H54 (cell line): ENCODE measurements at regions not wholly inside any gene's neighbourhood (a gene's known extent, or its start where the extent isn't known, plus 50 kb on each side); places are given as distances from the start of the nearest gene placed in this dataset.

ENCODE experiments used
- DNase-seq: peaks from one replicate; pipeline ENCODE4 v3.0.0; 2011; ENCODE audit warnings: low spot score, mixed read lengths; ENCODE audit not compliant: insufficient read length
- FAIRE-seq: peaks from 3 replicates; lab custom pipeline; 2011; peaks lifted over from hg19 to GRCh38; lab: Jason Lieb, UNC
- POLR2A ChIP-seq: IDR thresholded peaks from 2 replicates; pipeline ENCODE4 v1.6.1; 2011; ENCODE audit warnings: low read depth, mild to moderate bottlenecking, low read length

DNA sequence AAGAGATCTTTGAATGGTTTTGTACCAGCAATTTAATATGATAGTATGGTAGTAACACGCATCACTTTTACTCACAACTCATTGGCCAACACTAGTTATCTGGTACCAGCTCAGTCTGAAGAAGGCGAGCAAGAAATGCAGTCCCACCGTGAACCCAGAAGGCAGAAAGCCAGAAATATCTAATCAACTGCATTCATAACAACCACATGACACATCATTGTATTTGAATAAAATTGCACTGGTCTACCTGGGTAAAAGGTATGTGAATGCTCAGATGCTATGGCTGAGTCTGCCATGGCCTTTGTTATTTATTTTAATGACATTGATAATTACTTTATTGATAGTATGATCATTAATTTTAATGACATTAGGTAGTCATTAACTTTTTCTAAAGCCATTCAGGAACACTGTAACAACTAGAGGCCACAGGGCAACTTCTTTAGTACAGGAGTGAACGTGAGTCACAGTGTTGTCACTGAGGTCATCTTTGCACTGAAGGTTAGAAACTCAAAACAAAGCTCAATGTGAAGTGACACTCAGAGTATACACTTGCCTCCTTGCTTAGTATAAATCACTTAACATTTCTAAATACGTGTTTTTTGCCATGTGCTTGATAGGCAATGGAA is 475.6 kb upstream of the TNP1 start:
- FAIRE-seq (peak; percentile 23), DNase-seq (no peak)
- no peak for TF ChIP-seq POLR2A

DNA sequence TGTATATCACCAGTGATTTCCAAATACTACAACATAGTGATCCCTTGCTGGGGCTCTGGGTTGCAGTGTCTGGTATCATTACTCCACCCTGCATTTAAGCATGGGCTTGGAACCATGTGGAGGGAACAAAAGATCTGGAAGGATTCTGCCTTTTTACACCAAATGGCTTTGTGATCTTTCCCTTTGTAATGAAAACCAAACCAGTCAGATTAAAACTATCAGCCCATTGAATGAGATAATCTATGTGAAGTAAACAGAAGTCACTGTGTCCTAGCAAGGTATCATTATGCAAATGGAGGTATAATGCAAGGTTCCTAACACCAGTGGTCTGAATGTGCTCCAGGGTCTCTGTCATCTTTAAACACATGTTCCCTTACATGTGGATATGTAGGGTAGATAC is 474.7 kb upstream of the TNP1 start:
- FAIRE-seq, result no peak

DNA sequence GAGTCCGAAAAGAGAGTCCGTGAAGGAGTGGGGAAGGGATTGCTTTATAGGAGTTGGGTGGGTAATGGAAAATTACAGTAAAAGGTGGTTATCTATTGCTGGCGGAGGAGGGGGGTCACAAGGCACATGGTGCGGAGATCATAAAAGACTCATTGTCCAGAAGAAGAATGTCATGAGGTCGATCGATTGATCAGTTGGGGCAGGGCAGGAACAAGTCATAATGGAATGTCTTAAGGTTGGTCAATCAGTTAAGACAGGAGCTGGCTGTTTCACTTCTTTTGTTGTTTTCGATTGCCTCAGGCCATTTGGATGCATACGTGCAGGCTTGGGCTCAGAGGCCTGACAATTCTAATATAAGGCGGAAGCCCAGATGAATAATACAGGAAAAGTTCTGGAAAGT is 473.0 kb upstream of the TNP1 start:
- no peak for FAIRE-seq
- TF ChIP-seq POLR2A, result no peak
- DNase-seq, result no peak

More for the DNA sequence above, 474.7 kb upstream of the TNP1 start:
- no peak for TF ChIP-seq POLR2A
- DNase-seq, result no peak

DNA sequence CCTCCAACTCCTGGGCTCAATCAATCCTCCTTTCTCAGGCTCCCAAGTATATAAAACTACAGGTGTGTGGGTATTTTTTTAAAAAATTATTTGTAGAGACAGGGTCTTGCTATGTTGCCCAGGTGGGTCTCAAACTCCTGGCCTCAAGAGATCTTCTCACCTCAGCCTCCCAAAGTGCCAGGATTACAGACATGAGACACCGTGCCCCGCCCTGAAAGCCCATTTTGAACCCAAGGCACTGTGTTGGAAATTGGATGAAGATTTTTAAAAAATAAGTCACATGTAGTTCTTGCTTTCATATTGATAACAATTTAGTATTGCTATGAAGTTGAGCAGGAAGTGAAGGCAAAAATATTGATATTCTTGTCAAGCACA is 472.5 kb upstream of the TNP1 start:
- TF ChIP-seq POLR2A, result no peak
- FAIRE-seq (no peak), DNase-seq (no peak)

DNA sequence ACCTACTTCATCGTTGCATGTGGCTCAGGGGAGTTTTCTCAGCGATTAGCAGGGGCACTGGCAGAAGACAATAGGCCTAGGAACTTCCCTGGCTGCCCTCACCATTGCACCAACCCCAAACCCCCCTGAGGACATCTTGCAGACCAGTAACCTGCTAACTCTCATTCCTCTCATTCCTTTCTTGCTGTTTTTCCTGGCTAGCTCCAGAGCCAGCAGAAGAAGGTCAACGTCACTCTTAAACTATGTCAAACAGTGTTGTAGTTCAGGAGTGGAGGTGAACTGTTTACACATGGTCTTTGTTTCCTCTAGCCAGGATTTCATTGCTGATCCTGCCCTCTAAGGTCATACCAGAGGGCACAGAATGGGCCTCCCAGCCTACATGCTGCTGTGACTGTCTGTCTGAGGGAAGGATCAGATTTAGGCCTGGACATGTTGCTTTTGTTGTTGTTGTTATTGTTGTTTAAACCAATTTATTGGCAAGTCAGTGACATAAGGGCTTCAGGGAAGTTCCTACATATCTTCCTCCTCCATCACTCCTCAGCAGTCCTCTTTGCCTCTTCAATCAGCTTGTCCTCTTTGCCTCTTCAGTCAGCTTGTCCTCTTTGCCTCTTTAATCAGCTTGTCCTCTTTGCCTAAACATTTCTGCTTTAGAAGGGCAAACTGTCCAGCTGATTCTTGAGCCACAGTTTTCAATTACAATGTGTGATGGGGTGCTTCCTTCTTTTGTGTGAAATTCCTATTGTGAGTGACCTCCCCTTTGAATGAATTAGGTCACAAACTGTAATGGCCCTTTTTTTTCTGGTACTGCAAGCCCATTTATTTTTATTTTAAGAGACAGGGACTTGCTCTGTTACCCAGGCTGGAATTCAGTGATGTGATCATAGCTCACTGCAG is 471.9 kb upstream of the TNP1 start:
- DNase-seq (peak; percentile 28), FAIRE-seq (peak; percentile 92)

DNA sequence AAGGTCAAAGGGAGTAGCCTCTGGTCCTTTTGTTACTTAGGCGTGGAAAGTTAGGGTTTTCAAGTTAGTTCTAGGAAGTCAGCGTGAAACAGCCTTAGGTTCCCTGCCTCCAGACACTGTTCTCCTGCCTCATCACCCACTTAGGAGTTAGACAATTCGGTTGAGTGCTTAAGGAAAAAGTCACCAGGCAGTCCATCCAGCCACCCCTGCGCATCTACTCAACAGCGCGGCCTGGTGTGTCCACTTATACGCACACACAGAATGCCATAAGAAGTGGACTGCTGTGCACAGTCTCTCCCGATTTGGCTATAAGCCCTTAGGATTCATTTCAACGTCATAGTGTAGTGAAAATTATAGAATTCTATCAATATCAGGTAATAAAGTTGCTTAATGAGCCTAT is 470.8 kb upstream of the TNP1 start:
- no peak for FAIRE-seq
- TF ChIP-seq POLR2A, result no peak

More for the DNA sequence above, 471.9 kb upstream of the TNP1 start:
- TF ChIP-seq POLR2A, result no peak

DNA sequence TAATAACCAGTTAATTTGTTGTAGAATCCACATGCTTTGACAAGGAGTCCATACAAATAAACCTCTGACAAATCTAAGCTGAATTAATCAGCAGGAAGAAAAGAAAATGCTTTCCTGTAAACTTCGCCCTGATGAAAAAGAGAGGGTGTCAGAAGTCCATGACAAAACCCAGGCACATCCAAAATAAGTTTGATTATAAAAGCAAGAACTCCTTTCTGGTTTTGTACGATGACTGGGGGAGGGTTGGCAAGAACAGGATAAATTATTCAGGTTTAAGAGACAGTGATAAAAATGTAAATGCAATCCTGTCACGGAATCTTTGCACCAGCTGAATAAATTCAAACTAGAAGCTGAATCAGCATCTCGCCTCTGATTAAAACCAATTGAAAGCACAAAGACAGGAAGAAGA is 469.2 kb upstream of the TNP1 start:
- FAIRE-seq (no peak), DNase-seq (no peak)
- TF ChIP-seq POLR2A, result no peak

More for the DNA sequence above, 470.8 kb upstream of the TNP1 start:
- no peak for DNase-seq

DNA sequence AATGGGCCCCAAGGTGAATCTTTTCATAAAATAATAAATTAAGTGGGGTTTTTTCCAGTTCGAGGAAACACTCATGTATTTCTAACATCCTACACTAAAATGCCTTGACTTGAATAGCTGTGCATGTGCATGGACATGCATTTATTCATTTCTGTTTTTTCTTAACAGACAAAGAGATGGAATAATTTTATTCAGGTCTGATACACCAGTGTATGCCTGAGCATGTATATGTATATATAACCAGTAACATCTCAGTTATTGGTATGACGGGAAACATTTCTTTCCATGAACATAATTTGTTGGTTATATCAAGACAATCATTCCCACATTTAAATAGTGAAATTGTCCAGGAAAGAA is 468.7 kb upstream of the TNP1 start:
- DNase-seq, result no peak

DNA sequence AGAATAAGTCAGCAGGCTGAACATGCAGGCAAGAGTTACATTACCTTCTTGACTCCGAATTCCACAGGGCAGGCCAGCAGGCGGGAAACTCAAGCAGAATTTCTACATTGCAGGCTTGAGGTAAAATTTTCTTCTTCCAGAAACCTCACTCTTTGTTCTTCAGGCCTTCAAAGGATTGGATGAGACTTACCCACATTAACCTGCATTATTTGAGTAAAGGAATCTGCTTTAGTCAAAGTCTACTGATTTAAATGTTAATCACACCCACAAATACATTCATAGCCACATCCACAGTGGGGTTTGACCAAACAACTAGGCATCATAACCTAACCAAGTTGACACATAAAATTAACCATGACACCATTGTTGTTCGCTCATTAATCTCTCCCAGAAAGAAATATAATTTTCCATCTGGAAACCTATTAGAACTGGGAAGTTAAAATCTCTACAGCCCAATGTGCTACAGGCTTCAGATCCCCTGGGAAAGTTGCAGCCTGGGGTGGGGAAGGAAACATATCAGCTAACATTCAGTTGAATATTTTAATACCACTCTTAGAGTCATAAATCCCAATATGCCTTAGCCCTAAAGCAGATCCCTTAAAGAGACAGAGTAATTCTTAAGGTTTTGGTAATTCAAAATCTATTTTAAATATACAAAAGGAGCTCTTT is 468.2 kb upstream of the TNP1 start:
- DNase-seq, result no peak
- no peak for TF ChIP-seq POLR2A
- FAIRE-seq, result no peak

More for the DNA sequence above, 468.7 kb upstream of the TNP1 start:
- TF ChIP-seq POLR2A, result no peak
- no peak for FAIRE-seq

DNA sequence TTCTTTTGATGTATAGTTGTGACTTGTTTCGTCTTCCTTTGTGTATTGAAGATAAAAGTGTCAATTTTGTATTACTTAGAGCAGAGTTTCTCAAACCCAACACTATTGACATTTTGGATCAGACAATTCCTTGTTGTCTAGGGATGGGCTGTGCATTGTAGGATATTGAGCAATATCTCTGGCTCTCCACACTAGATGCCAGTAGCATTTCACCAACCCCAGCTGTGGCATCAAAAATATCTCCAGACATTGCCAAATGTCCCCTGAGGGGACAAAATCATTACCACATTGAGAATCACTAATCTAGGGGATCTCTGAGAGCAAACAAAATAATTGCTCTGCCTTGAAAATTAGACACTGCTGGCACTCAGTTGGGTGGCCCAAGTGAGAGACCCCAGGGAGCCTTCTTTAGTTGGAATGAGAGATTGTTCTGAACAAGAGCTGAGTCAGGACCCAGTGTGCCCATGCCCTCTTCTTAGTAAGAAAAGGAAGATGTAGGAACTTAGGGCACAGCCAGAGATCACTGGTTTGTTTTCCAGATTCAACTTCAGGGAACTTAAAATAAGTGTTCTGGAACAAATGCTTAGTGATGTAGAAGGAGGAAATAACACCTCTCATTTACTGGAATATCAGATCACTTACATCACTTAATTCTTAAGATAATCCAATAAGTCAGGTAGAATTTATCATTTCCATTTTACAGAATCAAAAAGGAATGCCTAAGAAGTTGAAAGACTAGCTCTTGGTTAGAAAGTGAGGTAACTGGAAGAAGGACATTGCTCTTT is 466.6 kb upstream of the TNP1 start:
- no peak for FAIRE-seq
- TF ChIP-seq POLR2A, result no peak
- no peak for DNase-seq

DNA sequence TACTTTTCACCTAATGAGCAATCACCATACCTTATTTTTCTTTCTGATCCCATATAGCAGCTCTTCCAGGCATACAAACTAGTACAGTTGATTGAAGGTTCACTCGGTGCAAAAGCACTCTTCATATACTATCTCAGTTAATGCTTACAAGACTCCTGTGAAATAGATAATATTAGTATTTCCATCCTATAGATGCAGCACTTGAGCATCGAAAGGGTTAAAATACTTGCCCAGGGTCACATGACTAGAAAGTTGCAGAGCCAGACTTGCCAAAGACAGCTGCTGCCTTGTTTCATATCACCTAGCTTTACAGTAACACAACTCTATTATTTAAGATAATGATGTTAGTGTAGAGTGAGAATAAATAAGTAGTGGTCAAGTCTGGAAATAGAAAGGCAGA is 466.0 kb upstream of the TNP1 start:
- no peak for TF ChIP-seq POLR2A
- no peak for FAIRE-seq

DNA sequence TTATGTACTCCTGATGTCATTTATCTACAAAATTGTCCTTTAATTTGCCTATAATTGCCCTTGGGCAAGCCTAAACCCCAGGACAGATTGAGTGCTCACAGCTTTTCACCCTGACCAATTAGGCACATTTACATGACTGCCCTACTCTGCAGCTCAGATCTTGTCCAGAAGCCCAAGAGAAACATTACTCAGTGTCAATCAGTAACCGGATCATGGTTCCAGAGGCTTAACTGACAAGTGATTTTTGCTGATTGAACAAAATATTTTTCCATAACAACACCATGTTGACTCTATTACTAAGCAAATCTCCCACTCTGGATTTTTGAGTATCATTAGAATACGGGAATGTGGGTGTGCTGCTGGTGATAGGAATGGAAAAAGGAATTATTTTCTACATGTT is 465.4 kb upstream of the TNP1 start:
- no peak for DNase-seq
- no peak for FAIRE-seq
- TF ChIP-seq POLR2A, result no peak

More for the DNA sequence above, 466.0 kb upstream of the TNP1 start:
- no peak for DNase-seq

DNA sequence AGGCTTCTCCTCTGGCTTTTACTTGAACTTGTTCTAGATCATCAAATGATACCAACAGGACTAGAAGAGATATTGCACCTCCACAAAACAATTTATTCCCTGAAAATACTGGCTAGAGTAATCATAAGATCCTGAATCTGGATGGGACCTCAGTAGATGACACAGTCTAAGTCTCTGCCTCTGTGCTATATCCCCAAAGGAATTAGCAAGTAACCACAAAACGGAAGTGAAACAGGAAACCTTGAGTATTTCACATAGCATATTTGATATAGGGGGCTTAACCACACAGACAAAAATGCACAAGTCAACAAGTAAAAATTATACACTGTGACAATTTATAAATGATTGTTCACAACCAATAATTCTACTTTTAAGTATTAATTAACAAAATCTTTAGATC is 456.9 kb upstream of the TNP1 start:
- no peak for TF ChIP-seq POLR2A
- FAIRE-seq, result no peak
- no peak for DNase-seq
